Endothelial cell of umbilical vein (primary cell): ENCODE measurements at regions not wholly inside any gene's neighbourhood (a gene's known extent, or its start where the extent isn't known, plus 50 kb on each side); places are given as distances from the start of the nearest gene placed in this dataset.

Experiments used
- BruUV-seq: library from RNA; stranded (reverse); fragments of 400-500 nt; replicated peaks from 2 replicates; lab custom pipeline; 2021; lab: Mats Ljungman, UMichigan
- CTCF ChIA-PET: fragments of 300-600, 350-600 bp; sonication (Branson Sonifier 250); formaldehyde crosslinking; loops from one replicate; lab custom pipeline; 2021; ENCODE audit warnings: antibody characterized with exemption, inconsistent platforms; lab: Charles Lee
- POLR2A ChIA-PET: fragments of 300-600, 350-600 bp; sonication (Branson Sonifier 250); formaldehyde crosslinking; loops from one replicate; lab custom pipeline; 2021; ENCODE audit warnings: antibody characterized with exemption, inconsistent platforms; lab: Charles Lee
- DNase-seq: peaks from one replicate; pipeline ENCODE4 v3.0.0-alpha.2; 2011; ENCODE audit warnings: low read depth, low spot score
- FAIRE-seq: peaks from 2 replicates; lab custom pipeline; 2011; peaks lifted over from hg19 to GRCh38; lab: Jason Lieb, UNC
- H2AFZ ChIP-seq: 2 replicates; pipeline ENCODE4 v1.6.0; 2012; ENCODE audit warnings: low read depth, low read length, control low read depth, inconsistent platforms
- H3K27ac ChIP-seq: 2 replicates; pipeline ENCODE4 v1.5.1; 2011; ENCODE audit warnings: low read depth, mild to moderate bottlenecking, control low read depth, low read length, moderate library complexity; ENCODE audit not compliant: insufficient read depth
- H3K27me3 ChIP-seq, 2 experiments: 2 replicates each; pipeline versions ENCODE4 v1.6.0 to v1.6.1; 2011; ENCODE audit warnings: low read length in 2 of 2, mixed read lengths in 1 of 2; ENCODE audit not compliant: control insufficient read depth in 2 of 2, insufficient read depth in 2 of 2
- H3K36me3 ChIP-seq, 2 experiments: 2 replicates in 1 of 2; 3 replicates in 1 of 2; pipeline ENCODE4 v1.5.1; 2011; ENCODE audit warnings: low read length in 2 of 2, mild to moderate bottlenecking in 1 of 2, moderate library complexity in 1 of 2; ENCODE audit not compliant: control insufficient read depth in 2 of 2, insufficient read depth in 2 of 2; ENCODE audit errors: extremely low read depth in 1 of 2
- H3K4me1 ChIP-seq: 3 replicates; pipeline ENCODE4 v1.5.1; 2011; ENCODE audit warnings: mild to moderate bottlenecking, low read length; ENCODE audit not compliant: control insufficient read depth, insufficient read depth; ENCODE audit errors: extremely low read depth
- H3K4me2 ChIP-seq: 2 replicates; pipeline ENCODE4 v1.6.1; 2011; ENCODE audit warnings: low read length, control low read depth, mixed read lengths; ENCODE audit not compliant: insufficient read depth
- H3K4me3 ChIP-seq, 3 experiments: fragments of 200-600 bp in 1 of 3; sonication (generic), shearing (Covaris generic) in 1 of 3; replicated peaks in 1 of 3; 2 replicates each; pipeline ENCODE4 v1.5.1; 2011 to 2016; ENCODE audit warnings: control low read depth in 3 of 3, low read length in 3 of 3, mild to moderate bottlenecking in 2 of 3, inconsistent platforms in 1 of 3, low read depth in 1 of 3, moderate library complexity in 1 of 3; ENCODE audit not compliant: insufficient read depth in 1 of 3
- H3K79me2 ChIP-seq: 2 replicates; pipeline ENCODE4 v1.6.0; 2012; ENCODE audit warnings: low read length, inconsistent platforms; ENCODE audit not compliant: control insufficient read depth, insufficient read depth
- H3K9ac ChIP-seq: replicated peaks from 2 replicates; pipeline ENCODE3; 2011; ENCODE audit warnings: low read length, control low read depth; ENCODE audit not compliant: insufficient read depth; ENCODE audit errors: extremely low read depth
- H3K9me1 ChIP-seq: replicated peaks from 3 replicates; pipeline ENCODE4 v1.6.0; 2011; ENCODE audit warnings: mild to moderate bottlenecking, low read length; ENCODE audit not compliant: control insufficient read depth, insufficient read depth; ENCODE audit errors: extremely low read depth
- H3K9me3 ChIP-seq: replicated peaks from 2 replicates; pipeline ENCODE4 v1.5.1; 2012; ENCODE audit warnings: low read length, inconsistent platforms; ENCODE audit not compliant: control insufficient read depth, insufficient read depth
- H4K20me1 ChIP-seq: replicated peaks from 2 replicates; pipeline ENCODE3; 2011; ENCODE audit warnings: mild to moderate bottlenecking, low read length; ENCODE audit not compliant: control insufficient read depth, insufficient read depth; ENCODE audit errors: extremely low read depth
- CTCF ChIP-seq, 2 donors: IDR thresholded peaks; 1 replicate in 1 of 2; 2 replicates in 1 of 2; pipeline ENCODE4 v1.5.1; 2011; ENCODE audit warnings: low read length in 2 of 2, mild to moderate bottlenecking in 2 of 2, moderate library complexity in 2 of 2, control low read depth in 1 of 2, inconsistent platforms in 1 of 2, low read depth in 1 of 2; ENCODE audit not compliant: insufficient read depth in 1 of 2; ENCODE audit errors: extremely low read depth in 1 of 2
- EZH2 ChIP-seq: IDR thresholded peaks from 2 replicates; pipeline ENCODE4 v1.6.1; 2012; ENCODE audit warnings: borderline replicate concordance, low read depth, mild to moderate bottlenecking, moderate library complexity, low read length, inconsistent platforms; ENCODE audit not compliant: severe bottlenecking
- FOS ChIP-seq: IDR thresholded peaks from 2 replicates; pipeline ENCODE4 v1.6.1; 2011; ENCODE audit warnings: mild to moderate bottlenecking, low read length, moderate library complexity, borderline replicate concordance; ENCODE audit not compliant: insufficient read depth
- GATA2 ChIP-seq: IDR thresholded peaks from 2 replicates; pipeline ENCODE4 v1.7.0; 2011; ENCODE audit warnings: low read depth, mild to moderate bottlenecking, moderate library complexity, mixed read lengths, low read length; ENCODE audit not compliant: insufficient read length, insufficient read depth
- JUN ChIP-seq: IDR thresholded peaks from 2 replicates; pipeline ENCODE4 v1.6.1; 2011; ENCODE audit warnings: borderline replicate concordance, low read depth; ENCODE audit not compliant: insufficient read length, insufficient read depth
- MYC ChIP-seq: IDR thresholded peaks from one replicate; pipeline ENCODE4 v1.6.1; 2011; ENCODE audit warnings: mild to moderate bottlenecking, low read depth, low read length
- POLR2A ChIP-seq: IDR thresholded peaks from 2 replicates; pipeline ENCODE4 v1.6.1; 2012; ENCODE audit warnings: low read depth, mild to moderate bottlenecking, control low read depth, low read length
- POLR2AphosphoS5 ChIP-seq: IDR thresholded peaks from 2 replicates; pipeline ENCODE4 v1.6.1; 2012; ENCODE audit warnings: low read depth, mild to moderate bottlenecking, control low read depth, low read length, moderate library complexity; ENCODE audit not compliant: insufficient read depth
- dilution Hi-C: fragments of 300-500 bp; cut with MboI; formaldehyde crosslinking; loops from one replicate; pipeline ENCODE4 v1.15.0; 2019; ENCODE audit warnings: low sequenced_read_pairs; ENCODE audit not compliant: extremely low pct_ligation_motif_present
- intact Hi-C: fragments of 100-400 bp; cut with micrococcal nuclease; formaldehyde crosslinking; loops from one replicate; pipeline ENCODE4 v1.10.0; 2022
- TF ChIP-seq, protein P1 (sequence below): IDR thresholded peaks from 2 replicates; pipeline ENCODE4 v1.6.1; 2011; ENCODE audit not compliant: insufficient read depth, insufficient read length

DNA sequence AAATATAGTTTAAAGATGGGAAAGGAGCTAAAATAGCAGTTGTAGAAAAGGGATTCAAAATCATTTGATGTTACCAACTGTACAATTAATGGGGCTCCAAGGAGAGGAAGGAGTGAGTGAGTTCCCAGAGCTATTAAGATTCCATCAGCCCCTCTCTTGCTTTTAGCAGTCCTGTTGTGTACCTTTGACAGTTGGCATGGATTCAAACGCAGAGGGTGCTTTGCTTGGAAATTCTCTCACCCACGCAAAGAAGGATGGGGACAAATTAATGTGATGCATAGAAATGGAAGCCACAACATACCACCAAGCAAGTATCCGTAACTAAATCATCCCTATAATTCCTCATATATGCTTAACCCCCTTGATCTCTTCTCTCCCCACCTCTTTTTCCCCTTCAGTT lies 461.3 kb downstream of the EBF1 start:
- dilution Hi-C loops: no loop called here
- H4K20me1 ChIP-seq: no peaks in the 10 kb centered on the region
- H3K9me3 ChIP-seq: no peaks in the 10 kb centered on the region
- H3K4me1 ChIP-seq: no peaks in the 10 kb centered on the region
- no peak overlapping the region for H3K4me2 ChIP-seq
- H3K9me1 ChIP-seq: no peaks in the 10 kb centered on the region
- BruUV-seq: no TSS peak
- no peak overlapping the region for H2AFZ ChIP-seq
- FAIRE-seq (no peak), DNase-seq (no peak)
- H3K9ac ChIP-seq: no peak overlapping the region
- no peak overlapping the region for H3K27ac ChIP-seq
- POLR2A ChIA-PET: no interaction called here
- no peaks in the 10 kb centered on the region for H3K27me3 ChIP-seq
- intact Hi-C loops: no loop called here
- H3K4me3 ChIP-seq: no peak overlapping the region
- TF ChIP-seq, protein P1, sequence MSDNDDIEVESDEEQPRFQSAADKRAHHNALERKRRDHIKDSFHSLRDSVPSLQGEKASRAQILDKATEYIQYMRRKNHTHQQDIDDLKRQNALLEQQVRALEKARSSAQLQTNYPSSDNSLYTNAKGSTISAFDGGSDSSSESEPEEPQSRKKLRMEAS: no peak
- TF ChIP-seq POLR2AphosphoS5: no peak
- TF ChIP-seq EZH2: no peak
- TF ChIP-seq CTCF (IDR thresholded peaks at IDR 0.05; ENCODE audit: extremely low read depth in 1 of 2, insufficient read depth in 1 of 2, low read depth in 1 of 2, low read length in 2 of 2): no peak
- TF ChIP-seq JUN: no peak
- no peak for TF ChIP-seq FOS
- no peak for TF ChIP-seq MYC
- no peak for TF ChIP-seq POLR2A
- no peak for TF ChIP-seq GATA2
- H3K36me3 ChIP-seq: no peaks in the 10 kb centered on the region
- no peaks in the 10 kb centered on the region for H3K79me2 ChIP-seq
- CTCF ChIA-PET: interaction anchor here (1.2 kb wide), 1 partner anchor 57 kb away, joined by 3 read pairs; no protein-coding TSS in a partner anchor
